ENCODE measurements at regions not wholly inside any gene's neighbourhood (a gene's known extent, or its start where the extent isn't known, plus 50 kb on each side); places are given as distances from the start of the nearest gene placed in this dataset.

- Histone ChIP-seq H3K4me1 (ENCODE audit: low read length) (no peaks in the 10 kb centered on the region), H2AFZ (ENCODE audit: low read length) (no peak overlapping the region), H3K4me2 (ENCODE audit: low read depth, low read length, poor library complexity, severe bottlenecking) (no peak overlapping the region), H3K27me3 (ENCODE audit: low read length) (no peaks in the 10 kb centered on the region), H3K9ac (ENCODE audit: low read length) (no peak overlapping the region), H3K27ac (ENCODE audit: low read length) (no peak overlapping the region), H3K4me3 (ENCODE audit: low read length) (no peak overlapping the region), H3K9me2 (replicated peaks; ENCODE audit: insufficient read depth, low read length) (no peaks in the 10 kb centered on the region), H3K79me2 (ENCODE audit: low read length) (no peaks in the 10 kb centered on the region), H3K9me3 (ENCODE audit: low read length) (no peaks in the 10 kb centered on the region), H3K36me3 (ENCODE audit: insufficient read depth, low read length) (no peaks in the 10 kb centered on the region), H4K20me1 (ENCODE audit: insufficient read depth, low read depth, low read length) (no peaks in the 10 kb centered on the region)
- no peak for DNase-seq
Observed at GRCh38 chr1:57633056-57633455, 209.2 kb upstream of the DAB1 start.

GRCh38 chr1:57632401-57632800 is 208.5 kb upstream of the DAB1 start:
- Histone ChIP-seq H3K4me3 (ENCODE audit: low read length) (no peak overlapping the region), H3K27ac (ENCODE audit: low read length) (no peak overlapping the region), H3K4me1 (ENCODE audit: low read length) (no peaks in the 10 kb centered on the region), H4K20me1 (ENCODE audit: insufficient read depth, low read depth, low read length) (no peaks in the 10 kb centered on the region), H3K36me3 (ENCODE audit: insufficient read depth, low read length) (no peaks in the 10 kb centered on the region), H3K9ac (ENCODE audit: low read length) (no peak overlapping the region), H3K4me2 (ENCODE audit: low read depth, low read length, poor library complexity, severe bottlenecking) (no peak overlapping the region), H3K9me2 (replicated peaks; ENCODE audit: insufficient read depth, low read length) (no peaks in the 10 kb centered on the region), H3K9me3 (ENCODE audit: low read length) (no peaks in the 10 kb centered on the region), H3K79me2 (ENCODE audit: low read length) (no peaks in the 10 kb centered on the region), H2AFZ (ENCODE audit: low read length) (no peak overlapping the region), H3K27me3 (ENCODE audit: low read length) (no peaks in the 10 kb centered on the region)
- DNase-seq: no peak

GRCh38 chr1:57627612-57628011 is 203.8 kb upstream of the DAB1 start:
- Histone ChIP-seq H3K9me2 (replicated peaks; ENCODE audit: insufficient read depth, low read length) (no peaks in the 10 kb centered on the region), H3K9ac (ENCODE audit: low read length) (no peak overlapping the region), H2AFZ (ENCODE audit: low read length) (no peak overlapping the region), H3K27me3 (ENCODE audit: low read length) (no peaks in the 10 kb centered on the region), H3K4me1 (ENCODE audit: low read length) (no peaks in the 10 kb centered on the region), H3K27ac (ENCODE audit: low read length) (no peak overlapping the region), H4K20me1 (ENCODE audit: insufficient read depth, low read depth, low read length) (no peaks in the 10 kb centered on the region), H3K79me2 (ENCODE audit: low read length) (no peaks in the 10 kb centered on the region), H3K4me3 (ENCODE audit: low read length) (no peak overlapping the region), H3K9me3 (ENCODE audit: low read length) (no peaks in the 10 kb centered on the region), H3K36me3 (ENCODE audit: insufficient read depth, low read length) (no peaks in the 10 kb centered on the region), H3K4me2 (ENCODE audit: low read depth, low read length, poor library complexity, severe bottlenecking) (no peak overlapping the region)
- no peak for DNase-seq

GRCh38 chr1:57623791-57624538 is 200.1 kb upstream of the DAB1 start:
- H3K9me2 ChIP-seq (replicated peaks; ENCODE audit: insufficient read depth, low read length): no peaks in the 10 kb centered on the region
- 0 out of 2 replicates have a peak, but pooled peaks cover 2% of the 10 kb centered on the region for H3K27me3 ChIP-seq (ENCODE audit: low read length)
- no peaks in the 10 kb centered on the region for H3K79me2 ChIP-seq (ENCODE audit: low read length)
- no peaks in the 10 kb centered on the region for H4K20me1 ChIP-seq (ENCODE audit: insufficient read depth, low read depth, low read length)
- H3K4me2 ChIP-seq (ENCODE audit: low read depth, low read length, poor library complexity, severe bottlenecking): no peak overlapping the region
- H3K27ac ChIP-seq (ENCODE audit: low read length): no peak overlapping the region
- H3K4me3 ChIP-seq (ENCODE audit: low read length): no peak overlapping the region
- H3K36me3 ChIP-seq (ENCODE audit: insufficient read depth, low read length): no peaks in the 10 kb centered on the region
- H2AFZ ChIP-seq (ENCODE audit: low read length): no peak overlapping the region
- H3K4me1 ChIP-seq (ENCODE audit: low read length): no peaks in the 10 kb centered on the region
- no peak overlapping the region for H3K9ac ChIP-seq (ENCODE audit: low read length)
- no peaks in the 10 kb centered on the region for H3K9me3 ChIP-seq (ENCODE audit: low read length)
- no peak for DNase-seq

- Histone ChIP-seq H3K36me3 (ENCODE audit: insufficient read depth, low read length) (no peaks in the 10 kb centered on the region), H4K20me1 (ENCODE audit: insufficient read depth, low read depth, low read length) (no peaks in the 10 kb centered on the region), H3K79me2 (ENCODE audit: low read length) (no peaks in the 10 kb centered on the region), H3K9ac (ENCODE audit: low read length) (no peak overlapping the region), H3K9me2 (replicated peaks; ENCODE audit: insufficient read depth, low read length) (no peaks in the 10 kb centered on the region), H3K9me3 (ENCODE audit: low read length) (no peaks in the 10 kb centered on the region), H3K4me2 (ENCODE audit: low read depth, low read length, poor library complexity, severe bottlenecking) (no peak overlapping the region), H3K27ac (ENCODE audit: low read length) (no peak overlapping the region), H3K27me3 (ENCODE audit: low read length) (0 out of 2 replicates have a peak, but pooled peaks cover 2% of the 10 kb centered on the region), H2AFZ (ENCODE audit: low read length) (no peak overlapping the region), H3K4me1 (ENCODE audit: low read length) (no peaks in the 10 kb centered on the region), H3K4me3 (ENCODE audit: low read length) (no peak overlapping the region)
- no peak for DNase-seq
Observed at GRCh38 chr1:57623039-57623790, 199.4 kb upstream of the DAB1 start.

GRCh38 chr1:57621776-57622175 is 197.9 kb upstream of the DAB1 start:
- Histone ChIP-seq H3K4me2 (ENCODE audit: low read depth, low read length, poor library complexity, severe bottlenecking) (no peak overlapping the region), H4K20me1 (ENCODE audit: insufficient read depth, low read depth, low read length) (no peaks in the 10 kb centered on the region), H2AFZ (ENCODE audit: low read length) (no peak overlapping the region), H3K4me1 (ENCODE audit: low read length) (no peaks in the 10 kb centered on the region), H3K27ac (ENCODE audit: low read length) (no peak overlapping the region), H3K27me3 (ENCODE audit: low read length) (0 out of 2 replicates have a peak, but pooled peaks cover 2% of the 10 kb centered on the region), H3K9me3 (ENCODE audit: low read length) (no peaks in the 10 kb centered on the region), H3K4me3 (ENCODE audit: low read length) (no peak overlapping the region), H3K36me3 (ENCODE audit: insufficient read depth, low read length) (no peaks in the 10 kb centered on the region), H3K9me2 (replicated peaks; ENCODE audit: insufficient read depth, low read length) (no peaks in the 10 kb centered on the region), H3K79me2 (ENCODE audit: low read length) (no peaks in the 10 kb centered on the region), H3K9ac (ENCODE audit: low read length) (no peak overlapping the region)
- no peak for DNase-seq

GRCh38 chr1:57620605-57621004 is 196.7 kb upstream of the DAB1 start:
- H3K36me3 ChIP-seq (ENCODE audit: insufficient read depth, low read length): no peaks in the 10 kb centered on the region
- no peak overlapping the region for H3K4me3 ChIP-seq (ENCODE audit: low read length)
- 0 out of 2 replicates have a peak, but pooled peaks cover 2% of the 10 kb centered on the region for H3K27me3 ChIP-seq (ENCODE audit: low read length)
- H3K79me2 ChIP-seq (ENCODE audit: low read length): no peaks in the 10 kb centered on the region
- no peak for DNase-seq
- H3K27ac ChIP-seq (ENCODE audit: low read length): no peak overlapping the region
- H3K4me2 ChIP-seq (ENCODE audit: low read depth, low read length, poor library complexity, severe bottlenecking): no peak overlapping the region
- no peaks in the 10 kb centered on the region for H3K4me1 ChIP-seq (ENCODE audit: low read length)
- H3K9ac ChIP-seq (ENCODE audit: low read length): no peak overlapping the region
- H3K9me3 ChIP-seq (ENCODE audit: low read length): no peaks in the 10 kb centered on the region
- H3K9me2 ChIP-seq (replicated peaks; ENCODE audit: insufficient read depth, low read length): no peaks in the 10 kb centered on the region
- no peaks in the 10 kb centered on the region for H4K20me1 ChIP-seq (ENCODE audit: insufficient read depth, low read depth, low read length)
- H2AFZ ChIP-seq (ENCODE audit: low read length): no peak overlapping the region

- no peaks in the 10 kb centered on the region for H3K79me2 ChIP-seq (ENCODE audit: low read length)
- DNase-seq: no peak
Observed at GRCh38 chr1:57616921-57617320, 193.1 kb upstream of the DAB1 start.

More at GRCh38 chr1:57616921-57617320, 193.1 kb upstream of the DAB1 start:
- H4K20me1 ChIP-seq (ENCODE audit: insufficient read depth, low read depth, low read length): no peaks in the 10 kb centered on the region
- no peak overlapping the region for H2AFZ ChIP-seq (ENCODE audit: low read length)
- no peak overlapping the region for H3K4me3 ChIP-seq (ENCODE audit: low read length)
- H3K27ac ChIP-seq (ENCODE audit: low read length): no peak overlapping the region
- no peaks in the 10 kb centered on the region for H3K36me3 ChIP-seq (ENCODE audit: insufficient read depth, low read length)
- no peaks in the 10 kb centered on the region for H3K9me2 ChIP-seq (replicated peaks; ENCODE audit: insufficient read depth, low read length)
- H3K27me3 ChIP-seq (ENCODE audit: low read length): 0 out of 2 replicates have a peak, but pooled peaks cover 1% of the 10 kb centered on the region
- no peaks in the 10 kb centered on the region for H3K4me1 ChIP-seq (ENCODE audit: low read length)
- no peak overlapping the region for H3K9ac ChIP-seq (ENCODE audit: low read length)
- H3K9me3 ChIP-seq (ENCODE audit: low read length): no peaks in the 10 kb centered on the region
- no peak overlapping the region for H3K4me2 ChIP-seq (ENCODE audit: low read depth, low read length, poor library complexity, severe bottlenecking)
